ENCODE measurements at regions not wholly inside any gene's neighbourhood (a gene's known extent, or its start where the extent isn't known, plus 50 kb on each side); places are given as distances from the start of the nearest gene placed in this dataset.

DNA sequence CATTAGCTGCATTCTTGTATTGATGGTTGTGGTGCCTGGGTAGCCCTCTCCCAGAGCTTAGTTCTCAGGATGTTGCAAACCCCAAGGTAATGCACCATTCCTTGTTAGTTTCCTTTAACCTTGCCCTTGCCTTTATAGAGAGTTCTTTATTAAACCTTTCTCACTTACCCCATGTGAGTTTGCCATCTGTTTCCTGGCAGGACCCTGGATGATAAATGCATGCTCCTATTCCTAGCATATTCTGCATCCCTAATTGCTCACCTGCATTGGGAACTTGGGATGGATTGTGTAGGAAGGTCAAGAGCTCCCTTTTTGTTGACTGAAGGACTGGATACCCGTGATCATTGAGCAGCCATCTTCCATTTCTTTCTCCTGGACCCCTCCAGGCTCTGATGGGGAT lies 59.9 kb upstream of the AP1S2 start:
- no peak for DNase-seq

DNA sequence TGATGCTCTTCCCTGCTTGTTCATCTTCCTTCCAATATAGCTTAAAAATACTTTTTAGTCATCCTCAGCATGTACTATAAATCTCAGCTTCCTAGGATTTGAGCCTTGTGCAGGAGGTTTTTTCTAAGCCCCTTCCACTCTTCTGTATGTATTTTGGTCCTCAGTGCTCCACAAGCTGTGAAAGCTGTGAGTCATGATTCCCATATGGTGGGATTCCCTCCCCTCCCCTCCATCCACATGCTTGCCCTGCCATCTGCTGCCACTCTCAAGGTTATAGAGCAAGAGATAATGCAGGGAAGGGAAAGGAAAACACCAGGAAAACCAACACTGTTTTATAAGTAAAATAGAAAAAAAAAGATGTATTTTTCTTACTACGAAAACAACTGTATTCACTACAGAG lies 58.5 kb upstream of the AP1S2 start:
- no peak for DNase-seq

DNA sequence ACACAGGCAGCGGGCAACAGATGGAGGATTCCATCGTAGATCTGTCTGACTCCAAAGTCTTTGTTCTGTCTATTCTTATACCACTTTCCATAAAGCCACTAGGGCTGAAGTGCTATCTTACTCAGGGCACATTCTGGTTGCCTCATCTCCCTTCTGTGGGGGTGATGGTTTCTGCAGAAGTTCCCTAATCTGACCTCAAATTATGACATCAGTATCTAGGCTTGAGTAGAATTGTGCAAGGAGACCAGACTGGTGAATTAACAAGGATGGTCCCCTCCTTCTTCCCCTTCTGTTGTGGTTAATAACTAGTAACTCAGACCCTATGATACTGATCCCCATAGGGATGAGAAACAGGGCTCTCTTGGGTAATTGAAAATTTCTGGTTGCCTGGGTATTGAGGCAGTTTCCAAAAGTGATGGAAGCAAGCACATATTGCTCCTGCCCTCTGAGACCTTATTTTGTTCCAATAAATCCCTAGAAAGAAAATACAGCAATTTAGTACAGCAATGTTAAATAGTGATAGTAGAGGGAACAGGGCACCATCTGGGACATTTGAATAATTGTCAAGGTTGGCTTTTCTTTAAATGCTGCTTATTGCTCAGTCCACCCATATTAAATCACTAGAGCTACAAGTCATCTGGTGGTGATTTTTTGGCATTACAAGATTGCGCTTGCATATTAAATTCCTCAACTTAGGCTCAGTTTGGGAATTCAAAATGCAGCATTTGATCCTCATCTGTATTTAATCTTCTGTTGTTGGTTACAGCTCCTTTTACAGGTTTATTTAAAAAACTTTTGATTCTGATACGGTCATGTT lies 57.3 kb upstream of the AP1S2 start:
- DNase-seq = peak; percentile 22

DNA sequence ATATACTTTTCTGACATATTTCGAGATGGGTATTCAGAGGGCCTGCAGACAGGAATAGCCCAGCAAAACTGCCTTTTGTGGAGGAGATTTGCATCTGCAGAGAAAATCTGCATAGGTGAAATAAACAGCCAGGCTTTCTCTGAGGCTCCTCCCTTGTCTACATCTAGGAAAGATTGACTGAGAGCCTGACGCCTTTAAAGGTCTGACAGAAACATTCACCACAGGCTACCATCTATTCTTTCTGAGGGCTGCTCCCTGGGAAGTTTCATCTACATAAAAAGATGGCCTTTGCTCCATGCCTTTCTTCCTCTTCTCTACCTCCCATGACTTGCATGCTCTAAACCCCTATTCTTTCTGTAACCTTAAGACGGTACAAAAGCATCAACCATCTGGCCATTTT lies 55.0 kb upstream of the AP1S2 start:
- DNase-seq = no peak

DNA sequence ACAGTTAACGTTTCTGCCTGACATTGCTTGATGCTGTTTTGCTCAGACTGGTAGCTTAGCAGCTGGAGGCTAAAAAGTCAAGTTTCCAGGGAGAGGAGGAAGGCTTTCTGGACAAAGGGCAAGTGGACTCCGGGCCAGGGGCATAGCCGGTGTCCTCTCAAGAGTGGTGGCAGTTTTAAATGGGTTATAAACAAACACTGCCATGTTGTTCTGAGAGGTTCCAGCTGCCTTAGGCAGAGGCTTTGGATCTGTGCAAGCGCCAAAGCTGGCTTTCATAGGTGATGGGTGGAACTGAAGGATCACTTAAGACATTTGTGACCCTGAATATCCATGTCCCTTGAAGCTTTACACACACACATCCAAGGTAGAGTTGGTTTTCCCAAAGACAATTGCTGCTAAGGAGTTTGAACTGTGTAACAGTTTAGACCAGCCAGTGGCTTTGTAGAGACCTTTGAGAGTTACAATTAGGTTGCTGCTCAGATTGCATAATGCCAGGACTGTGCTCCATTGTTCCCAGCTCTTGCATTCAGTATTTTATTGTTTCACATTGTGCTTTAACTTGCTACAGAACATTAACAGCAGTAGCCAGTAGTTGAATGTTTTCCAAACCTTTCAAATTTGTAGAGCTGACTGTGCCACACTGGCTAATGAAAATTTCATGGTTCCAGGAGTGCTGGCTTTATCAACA lies 54.1 kb upstream of the AP1S2 start:
- DNase-seq = no peak

DNA sequence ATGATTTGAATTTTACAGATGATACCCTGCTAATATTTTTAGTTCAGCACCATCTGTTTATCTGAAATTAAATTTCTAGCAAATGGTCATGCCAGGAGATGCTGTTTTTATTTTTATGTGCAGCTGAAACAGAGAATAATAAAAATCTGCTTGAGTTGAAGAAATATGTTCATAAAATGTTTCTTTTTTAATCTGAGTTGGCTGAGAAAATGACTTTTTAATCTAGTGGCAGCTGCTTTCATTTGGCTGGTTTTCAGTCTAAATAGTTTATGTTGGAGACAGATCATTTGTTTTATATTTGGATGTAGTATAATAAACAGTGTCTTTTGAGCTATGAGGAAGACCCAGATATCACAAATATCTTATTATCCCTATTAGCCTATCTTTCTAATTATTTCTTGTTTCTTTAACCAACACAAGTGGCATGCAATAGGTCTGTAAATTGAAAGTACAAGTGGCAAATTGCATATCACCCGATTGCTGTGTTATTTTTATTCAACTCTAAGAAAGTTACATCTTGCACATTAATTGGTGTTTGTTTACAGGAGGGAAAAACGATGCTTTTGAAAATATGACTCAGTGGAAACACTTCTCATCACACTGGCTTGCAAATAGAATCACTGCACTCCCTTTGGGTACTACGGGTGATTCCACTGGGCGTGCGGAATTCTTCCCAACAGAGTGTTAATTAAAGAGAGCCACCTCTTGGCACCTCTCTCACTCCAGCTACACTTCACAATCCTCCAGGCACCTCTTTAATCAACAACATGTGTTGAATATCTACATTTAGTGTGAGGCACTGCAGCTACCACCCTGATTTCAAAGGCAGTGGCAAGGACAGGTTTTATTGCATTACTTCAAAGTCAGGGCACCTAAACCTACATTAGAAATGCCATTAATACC lies 51.7 kb upstream of the AP1S2 start:
- no peak for DNase-seq
